Vagina (tissue), 2 donors: ENCODE measurements at regions not wholly inside any gene's neighbourhood (a gene's known extent, or its start where the extent isn't known, plus 50 kb on each side); places are given as distances from the start of the nearest gene placed in this dataset.

Experiments
- CTCF ChIP-seq, 3 experiments: fragments of 450-650 bp in 2 of 3; fragments of 200-600 bp in 1 of 3; sonication (generic) in 1 of 3; IDR thresholded peaks; one replicate each; pipeline ENCODE4 v1.5.1; 2017 to 2019; ENCODE audit warnings: antibody characterized with exemption in 3 of 3, mild to moderate bottlenecking in 2 of 3, moderate library complexity in 2 of 3
- POLR2A ChIP-seq, 2 donors: fragments of 450-650 bp; IDR thresholded peaks; one replicate each; pipeline ENCODE4 v1.6.1; 2017; ENCODE audit warnings: antibody characterized with exemption in 2 of 2, mild to moderate bottlenecking in 2 of 2, moderate library complexity in 2 of 2
- POLR2AphosphoS5 ChIP-seq, 2 donors: sonication (generic); formaldehyde crosslinking; IDR thresholded peaks; one replicate each; pipeline ENCODE4 v1.9.0; 2017; ENCODE audit warnings: antibody characterized with exemption in 2 of 2, mild to moderate bottlenecking in 2 of 2, low read depth in 1 of 2; ENCODE audit not compliant: insufficient read depth in 1 of 2

GRCh38 chr3:55169608-55170072 is 241.8 kb upstream of the LRTM1 start:
- TF ChIP-seq CTCF (IDR thresholded peaks at IDR 0.05) (no peak), POLR2A (IDR thresholded peaks at IDR 0.05) (no peak), POLR2AphosphoS5 (IDR thresholded peaks at IDR 0.05; ENCODE audit: insufficient read depth in 1 of 2, low read depth in 1 of 2) (no peak)
